Pancreas (tissue), 10 donors: ENCODE measurements at regions not wholly inside any gene's neighbourhood (a gene's known extent, or its start where the extent isn't known, plus 50 kb on each side); places are given as distances from the start of the nearest gene placed in this dataset.

Experiments
- ATAC-seq, 4 donors: fragments of 200-7000 bp; cut with Tn5 transposase; one replicate each; pipeline versions ENCODE4 v1.8.0 to v1.9.1; 2020; ENCODE audit warnings: mild to moderate bottlenecking in 4 of 4, moderate library complexity in 4 of 4
- DNase-seq, 6 donors: peaks; one replicate each; pipeline ENCODE4 v3.0.0-alpha.2; 2020
- FAIRE-seq: peaks from 2 replicates; lab custom pipeline; 2012; peaks lifted over from hg19 to GRCh38; lab: Jason Lieb, UNC
- H3K27ac ChIP-seq, 4 donors: fragments of 200-600 bp; sonication (generic); 1 replicate in 3 of 4; 2 replicates in 1 of 4; pipeline versions ENCODE4 v1.5.0 to v1.8.0; 2020
- H3K27me3 ChIP-seq, 4 donors: fragments of 200-600 bp; one replicate each; pipeline ENCODE4 v1.8.0; 2021
- H3K36me3 ChIP-seq, 3 donors: fragments of 200-600 bp; sonication (generic) in 1 of 3; one replicate each; pipeline versions ENCODE4 v1.5.0 to v1.8.0; 2020 to 2021
- H3K4me1 ChIP-seq, 3 donors: fragments of 200-600 bp; one replicate each; pipeline ENCODE4 v1.8.0; 2021
- H3K4me3 ChIP-seq, 4 donors: fragments of 200-600 bp; sonication (generic) in 2 of 4; one replicate each; pipeline versions ENCODE4 v1.5.0 to v1.8.0; 2020 to 2021
- H3K9me3 ChIP-seq, 4 donors: fragments of 200-600 bp; one replicate each; pipeline ENCODE4 v1.8.0; 2021
- CTCF ChIP-seq, 4 donors: fragments of 200-600 bp; sonication (generic) in 3 of 4; IDR thresholded peaks; one replicate each; pipeline versions ENCODE4 v1.5.0 to v1.8.0; 2021; ENCODE audit warnings: antibody characterized with exemption in 4 of 4
- WGBS, 2 donors: extraction: QIAGEN DNeasy Blood & Tissue Kit; methylation state at CpG; one replicate each; pipeline ENCODE4 v1.1.7; 2013; 5-methylcytosine and 5-hydroxymethylcytosine counted together
- intact Hi-C, 3 donors: fragments of 100-400 bp; cut with DNase I; formaldehyde crosslinking; loops; one replicate each; pipeline versions ENCODE4 v1.11.1 to v1.14.2; 2022
- donor health status: healthy with polysubstance abuse.
- donor health status: DM: no; HTN: no; CAD: no; lungs with moderate emphysema.
- donor health status: DM: no; HTN: no; CAD: no.
- donor health status: control.
- donor health status: control.
- donor health status: Bipolar disorder and iron deficiency.
- donor health status: DM: yes; HTN: yes; CAD: no.
- donor health status: DM: no; HTN: no; CAD: no.
- donor health status: DM: no; HTN: no; CAD: no.
- donor health status: DM: yes; HTN: yes; CAD: no.

DNA sequence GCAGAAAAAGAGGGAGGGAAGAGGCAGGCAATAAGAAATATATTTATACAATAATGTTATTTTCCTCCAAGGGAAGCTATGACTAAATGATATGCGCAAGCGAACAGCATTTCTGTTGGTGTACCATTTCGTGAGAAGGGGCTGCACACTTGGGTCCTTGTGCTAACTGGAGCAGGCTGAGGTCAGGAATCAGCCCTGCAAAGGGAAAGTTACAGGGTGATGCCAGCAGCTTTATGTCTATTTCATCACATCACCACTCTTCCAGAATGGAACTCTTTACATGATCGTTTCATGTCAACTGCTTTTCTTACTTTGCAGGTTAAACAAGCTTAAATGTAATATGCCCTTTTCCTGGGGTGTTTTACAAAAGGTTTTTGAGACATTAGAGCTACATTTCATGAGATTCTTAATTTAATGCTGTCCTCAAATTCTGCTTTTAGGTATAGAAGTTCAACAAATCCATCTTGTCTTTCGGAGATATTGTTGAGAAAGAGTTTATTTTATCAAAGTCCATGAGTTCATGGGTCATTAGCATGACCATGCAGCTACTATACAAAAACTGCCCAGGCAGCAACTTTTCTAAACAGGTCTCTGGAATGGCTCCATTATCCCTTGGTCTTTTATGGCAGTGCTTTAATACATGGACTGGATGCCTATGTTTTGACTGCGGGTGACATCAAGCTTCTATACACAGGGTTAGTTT lies 443.8 kb downstream of the TENT5A start:
- ATAC-seq (no peak), FAIRE-seq (no peak), DNase-seq (no peak)
- WGBS, 2 donors, result 74 to 79% methylated on average over 6 of the region's 6 CpGs
- no peaks in the 10 kb centered on the region for H3K36me3 ChIP-seq
- TF ChIP-seq CTCF (IDR thresholded peaks at IDR 0.05), result no peak
- no peak overlapping the region for H3K4me3 ChIP-seq
- H3K27ac ChIP-seq, result no peak overlapping the region
- H3K4me1 ChIP-seq, result no peaks in the 10 kb centered on the region
- no peaks in the 10 kb centered on the region for H3K9me3 ChIP-seq
- peaks cover 0 to 4% (median 0%) of the 10 kb centered on the region in 4 donors for H3K27me3 ChIP-seq
- intact Hi-C loops, result no loop called here

DNA sequence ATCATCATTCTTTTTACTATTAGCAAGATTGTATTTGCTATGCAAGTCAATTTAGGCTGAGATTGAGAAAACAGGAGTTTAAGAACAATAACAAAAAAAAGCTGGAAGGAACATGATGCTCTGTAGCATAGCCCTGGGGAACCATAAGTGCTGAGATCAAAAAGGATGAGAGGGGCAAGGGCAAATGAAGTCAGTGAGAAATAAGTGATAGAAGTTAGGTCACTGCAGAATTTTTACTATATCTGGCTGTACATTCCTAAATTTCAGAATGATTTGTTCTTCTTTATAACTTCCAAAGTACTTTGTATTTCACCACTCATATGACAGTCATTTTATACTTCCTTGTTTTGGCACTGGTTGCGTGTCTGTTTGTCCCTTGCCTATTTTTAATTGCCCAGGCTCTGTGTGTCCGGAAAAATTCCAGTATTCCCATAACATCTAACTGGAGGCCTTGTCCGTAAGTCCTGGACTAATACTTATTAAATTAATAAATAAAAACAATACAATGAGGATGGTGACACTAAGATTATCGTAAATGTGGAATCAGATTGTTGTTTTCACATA lies 444.7 kb downstream of the TENT5A start:
- Histone ChIP-seq H3K4me1 (no peaks in the 10 kb centered on the region), H3K36me3 (no peaks in the 10 kb centered on the region), H3K9me3 (no peaks in the 10 kb centered on the region), H3K27me3 (peaks cover 0 to 4% (median 0%) of the 10 kb centered on the region in 4 donors), H3K27ac (no peak overlapping the region), H3K4me3 (no peak overlapping the region)
- WGBS, 2 donors, result 72 to 81% methylated on average over 4 of the region's 4 CpGs
- intact Hi-C loops, result no loop called here
- FAIRE-seq, result no peak
- TF ChIP-seq CTCF (IDR thresholded peaks at IDR 0.05), result no peak
- DNase-seq, result no peak
- ATAC-seq, result no peak

- H3K27me3 ChIP-seq, result no peaks in the 10 kb centered on the region
- ATAC-seq (no peak), DNase-seq (no peak), FAIRE-seq (no peak)
- intact Hi-C loops, result no loop called here
- H3K36me3 ChIP-seq, result no peaks in the 10 kb centered on the region
- H3K27ac ChIP-seq, result no peak overlapping the region
- H3K4me1 ChIP-seq, result no peaks in the 10 kb centered on the region
- WGBS, 2 donors, result 24 to 55% methylated on average over 1 of the region's 1 CpG
- no peak for TF ChIP-seq CTCF (IDR thresholded peaks at IDR 0.05)
- H3K9me3 ChIP-seq, result no peaks in the 10 kb centered on the region
- H3K4me3 ChIP-seq, result no peak overlapping the region
Measured at GRCh38 chr6:81304466-81304865, 448.0 kb downstream of the TENT5A start.

GRCh38 chr6:81300961-81301360 lies 451.5 kb downstream of the TENT5A start:
- no peak overlapping the region for H3K27ac ChIP-seq
- 56 to 62% methylated on average over 1 of the region's 1 CpG for WGBS, 2 donors
- no peak for DNase-seq
- H3K27me3 ChIP-seq, result no peaks in the 10 kb centered on the region
- no peak for TF ChIP-seq CTCF (IDR thresholded peaks at IDR 0.05)
- no peaks in the 10 kb centered on the region for H3K36me3 ChIP-seq
- H3K4me3 ChIP-seq, result no peak overlapping the region
- no peaks in the 10 kb centered on the region for H3K9me3 ChIP-seq
- ATAC-seq, result no peak
- intact Hi-C loops, result no loop called here
- no peak for FAIRE-seq
- H3K4me1 ChIP-seq, result no peaks in the 10 kb centered on the region

DNA sequence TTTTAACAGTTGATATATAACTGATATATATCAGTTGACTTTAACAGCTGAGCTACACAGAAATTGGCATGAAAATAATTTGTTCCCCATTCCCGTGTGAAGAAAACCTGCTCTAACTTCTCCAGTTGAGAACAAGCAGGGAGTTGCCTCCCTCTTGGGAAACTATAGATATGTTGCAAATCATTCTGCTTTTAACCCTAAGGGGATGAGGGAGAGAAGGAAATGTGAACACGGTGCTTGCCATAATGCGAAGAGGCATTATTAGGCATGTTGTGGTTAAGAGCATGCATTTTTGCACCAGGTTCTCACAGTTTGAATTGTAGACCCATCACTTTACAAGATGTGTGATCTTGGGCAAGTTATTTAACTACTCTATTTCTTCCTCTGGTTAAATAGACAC lies 453.7 kb downstream of the TENT5A start:
- intact Hi-C loops, result no loop called here
- no peak for ATAC-seq

More for the DNA sequence above, 453.7 kb downstream of the TENT5A start:
- TF ChIP-seq CTCF (IDR thresholded peaks at IDR 0.05), result no peak
- H3K9me3 ChIP-seq, result no peaks in the 10 kb centered on the region
- 71 to 80% methylated on average over 3 of the region's 3 CpGs for WGBS, 2 donors
- H3K27ac ChIP-seq, result no peak overlapping the region
- DNase-seq, result no peak
- H3K36me3 ChIP-seq, result no peaks in the 10 kb centered on the region
- FAIRE-seq, result no peak
- H3K4me1 ChIP-seq, result no peaks in the 10 kb centered on the region
- no peak overlapping the region for H3K4me3 ChIP-seq
- no peaks in the 10 kb centered on the region for H3K27me3 ChIP-seq
